Bronchial epithelial cell (primary cell): ENCODE measurements at regions not wholly inside any gene's neighbourhood (a gene's known extent, or its start where the extent isn't known, plus 50 kb on each side); places are given as distances from the start of the nearest gene placed in this dataset.

Experiments used
- DNase-seq: peaks from one replicate; pipeline ENCODE4 v3.0.0-alpha.2; 2010; ENCODE audit warnings: low read depth
- FAIRE-seq: peaks from 2 replicates; lab custom pipeline; 2011; peaks lifted over from hg19 to GRCh38; lab: Jason Lieb, UNC
- H3K27me3 ChIP-seq: 2 replicates; pipeline ENCODE4 v1.5.1; 2011; ENCODE audit warnings: low read length; ENCODE audit not compliant: control insufficient read depth, insufficient read depth
- H3K36me3 ChIP-seq: 2 replicates; pipeline ENCODE4 v1.5.1; 2011; ENCODE audit warnings: low read length; ENCODE audit not compliant: control insufficient read depth, insufficient read depth
- H3K4me3 ChIP-seq: 2 replicates; pipeline ENCODE4 v1.5.1; 2011; ENCODE audit warnings: mild to moderate bottlenecking, low read depth, low read length, control low read depth
- TF ChIP-seq, protein P1 (sequence below): IDR thresholded peaks from 2 replicates; pipeline ENCODE4 v1.5.1; 2011; ENCODE audit warnings: mild to moderate bottlenecking, moderate library complexity, low read length, control low read depth, inconsistent platforms; ENCODE audit not compliant: insufficient read depth, severe bottlenecking

DNA sequence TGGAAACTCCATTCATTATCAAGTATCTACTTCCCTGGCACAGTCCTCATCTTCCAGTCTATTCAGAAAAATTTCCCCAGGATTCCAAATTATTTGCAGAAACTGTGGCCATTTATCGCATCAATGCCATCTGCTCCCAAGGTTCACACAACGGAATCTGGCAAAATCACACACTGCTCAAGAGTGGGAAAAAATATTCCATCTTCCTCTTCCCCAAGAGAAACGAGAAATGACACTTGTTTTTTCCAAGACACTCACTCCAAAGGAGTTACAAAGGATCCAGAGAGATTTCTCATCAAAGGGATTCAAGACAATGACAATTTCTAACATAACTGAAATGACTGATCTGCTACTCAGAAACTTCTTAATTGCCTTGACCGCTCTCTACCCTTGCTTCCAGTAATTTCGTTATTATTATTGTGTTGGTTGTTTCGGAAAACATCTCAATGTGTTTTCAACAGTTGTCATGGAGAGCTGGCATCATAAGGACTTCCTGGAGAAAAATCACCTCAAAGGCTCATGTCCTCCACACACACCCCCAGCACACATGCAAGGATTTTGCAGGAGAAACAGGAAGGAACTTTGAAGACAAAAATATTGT lies 128.0 kb downstream of the PSMG1 start:
- FAIRE-seq (no peak), DNase-seq (peak; percentile 10)
- no peaks in the 10 kb centered on the region for H3K27me3 ChIP-seq
- TF ChIP-seq, protein P1, sequence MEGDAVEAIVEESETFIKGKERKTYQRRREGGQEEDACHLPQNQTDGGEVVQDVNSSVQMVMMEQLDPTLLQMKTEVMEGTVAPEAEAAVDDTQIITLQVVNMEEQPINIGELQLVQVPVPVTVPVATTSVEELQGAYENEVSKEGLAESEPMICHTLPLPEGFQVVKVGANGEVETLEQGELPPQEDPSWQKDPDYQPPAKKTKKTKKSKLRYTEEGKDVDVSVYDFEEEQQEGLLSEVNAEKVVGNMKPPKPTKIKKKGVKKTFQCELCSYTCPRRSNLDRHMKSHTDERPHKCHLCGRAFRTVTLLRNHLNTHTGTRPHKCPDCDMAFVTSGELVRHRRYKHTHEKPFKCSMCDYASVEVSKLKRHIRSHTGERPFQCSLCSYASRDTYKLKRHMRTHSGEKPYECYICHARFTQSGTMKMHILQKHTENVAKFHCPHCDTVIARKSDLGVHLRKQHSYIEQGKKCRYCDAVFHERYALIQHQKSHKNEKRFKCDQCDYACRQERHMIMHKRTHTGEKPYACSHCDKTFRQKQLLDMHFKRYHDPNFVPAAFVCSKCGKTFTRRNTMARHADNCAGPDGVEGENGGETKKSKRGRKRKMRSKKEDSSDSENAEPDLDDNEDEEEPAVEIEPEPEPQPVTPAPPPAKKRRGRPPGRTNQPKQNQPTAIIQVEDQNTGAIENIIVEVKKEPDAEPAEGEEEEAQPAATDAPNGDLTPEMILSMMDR = no peak
- H3K36me3 ChIP-seq = no peaks in the 10 kb centered on the region
- H3K4me3 ChIP-seq = no peak overlapping the region

DNA sequence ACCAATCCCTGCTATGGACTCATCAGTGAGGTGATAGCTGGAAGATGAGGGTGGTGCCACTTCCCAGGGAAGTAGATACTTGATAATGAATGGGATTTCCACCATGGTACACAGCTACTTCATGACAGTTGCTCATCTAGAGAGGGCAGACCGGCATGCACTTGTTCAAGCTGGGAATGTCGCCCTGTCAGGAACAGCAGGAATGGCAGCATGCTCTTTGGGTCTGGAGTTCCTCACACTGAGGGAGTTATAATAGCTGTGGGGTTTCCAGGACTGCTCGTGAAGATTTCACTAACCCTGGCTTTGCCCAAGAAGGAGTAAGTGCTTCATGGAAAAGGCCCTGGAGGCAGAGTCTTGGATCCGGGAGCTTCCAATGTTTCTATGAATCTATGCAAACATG lies 129.2 kb downstream of the PSMG1 start:
- Histone ChIP-seq H3K36me3 (no peaks in the 10 kb centered on the region), H3K4me3 (no peak overlapping the region), H3K27me3 (no peaks in the 10 kb centered on the region)
- TF ChIP-seq, protein P1 = no peak
- no peak for DNase-seq
- FAIRE-seq = no peak

DNA sequence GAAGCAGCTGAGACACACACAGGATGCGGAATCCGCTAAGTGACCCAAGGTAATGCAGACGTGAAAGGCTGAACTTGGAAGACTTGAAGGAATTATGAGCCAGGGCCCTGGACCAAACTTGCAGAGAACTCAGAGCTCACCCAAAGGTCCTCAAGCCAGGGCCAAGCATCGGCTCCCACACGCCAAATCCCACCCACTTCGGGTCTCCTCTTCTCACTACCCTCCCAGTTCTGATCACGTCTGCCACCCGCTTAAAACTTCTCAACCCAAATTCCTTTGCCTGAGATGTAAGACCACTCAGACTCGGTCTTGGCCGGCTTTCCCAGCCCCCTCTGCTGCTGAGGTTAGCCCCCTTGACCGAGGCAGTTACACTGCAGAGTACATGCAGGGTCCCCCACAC lies 130.1 kb downstream of the PSMG1 start:
- DNase-seq (no peak), FAIRE-seq (no peak)
- TF ChIP-seq, protein P1 = no peak
- H3K4me3 ChIP-seq = no peak overlapping the region
- H3K27me3 ChIP-seq = no peaks in the 10 kb centered on the region
- H3K36me3 ChIP-seq = no peaks in the 10 kb centered on the region

DNA sequence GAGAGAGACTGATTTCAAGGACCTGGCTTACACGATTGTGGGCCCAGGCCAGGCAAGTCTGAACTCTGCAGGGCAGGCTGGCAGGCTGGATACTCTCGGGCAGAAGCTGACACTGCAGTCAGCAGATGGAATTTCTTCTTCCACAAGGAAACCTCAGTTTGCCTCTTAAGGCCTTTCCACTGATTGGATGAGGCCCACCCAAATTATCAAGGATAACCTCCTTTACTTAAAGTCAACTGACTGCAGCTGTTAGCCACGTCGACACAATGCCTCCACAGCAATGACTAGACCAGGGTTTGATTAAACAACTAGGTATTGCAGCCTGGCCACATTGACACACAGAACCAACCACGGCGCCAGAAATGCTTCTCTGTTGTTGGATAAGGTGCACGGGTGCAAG lies 130.5 kb downstream of the PSMG1 start:
- FAIRE-seq = no peak
- DNase-seq = peak; percentile 22
- Histone ChIP-seq H3K27me3 (no peaks in the 10 kb centered on the region), H3K4me3 (no peak overlapping the region), H3K36me3 (no peaks in the 10 kb centered on the region)
- TF ChIP-seq, protein P1 = no peak

DNA sequence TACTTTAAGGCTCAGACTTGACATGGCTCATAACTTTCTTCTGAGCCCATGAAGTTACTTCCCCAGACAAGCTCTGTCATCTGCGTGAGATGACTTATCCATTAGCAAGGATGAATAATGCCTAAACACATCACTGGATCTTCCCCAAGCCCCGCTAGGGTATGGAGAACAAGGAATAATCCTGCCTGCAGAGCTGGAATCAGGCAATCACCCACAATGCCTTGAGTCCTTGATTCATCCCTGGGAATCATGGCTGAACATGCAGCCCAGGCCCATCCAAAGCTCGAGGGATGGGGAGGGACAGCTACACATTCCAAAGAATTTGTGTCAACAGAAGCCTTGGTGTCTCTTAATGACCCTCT lies 131.7 kb downstream of the PSMG1 start:
- Histone ChIP-seq H3K4me3 (no peak overlapping the region), H3K36me3 (no peaks in the 10 kb centered on the region), H3K27me3 (no peaks in the 10 kb centered on the region)
- DNase-seq (peak; percentile 100), FAIRE-seq (peak; percentile 99)
- TF ChIP-seq, protein P1 = no peak
